GM10248 (cell line): ENCODE measurements at regions not wholly inside any gene's neighbourhood (a gene's known extent, or its start where the extent isn't known, plus 50 kb on each side); places are given as distances from the start of the nearest gene placed in this dataset.

Experiments
- CTCF ChIA-PET: fragments of 300-600 bp; sonication (Branson Sonifier 250); formaldehyde crosslinking; extraction: SDS; loops from one replicate; lab custom pipeline; 2021; ENCODE audit warnings: antibody characterized with exemption; lab: Yijun Ruan, JAX
- POLR2A ChIA-PET: fragments of 350-650 bp; sonication (Branson Sonifier 250); formaldehyde crosslinking; extraction: SDS; loops from one replicate; lab custom pipeline; 2020; ENCODE audit warnings: antibody characterized with exemption; lab: Yijun Ruan, JAX
- DNase-seq: peaks from one replicate; pipeline ENCODE4 v3.0.0; 2012; ENCODE audit errors: extremely low spot score
- CTCF ChIP-seq: IDR thresholded peaks from 2 replicates; pipeline ENCODE4 v1.5.1; 2012; ENCODE audit warnings: mild to moderate bottlenecking, low read depth; ENCODE audit errors: extremely low read depth, missing control alignments, control extremely low read depth

- no peak for TF ChIP-seq CTCF
- no peak for DNase-seq
- CTCF ChIA-PET = no interaction called here
- POLR2A ChIA-PET = no interaction called here
Observed at GRCh38 chr17:33986566-33986965, 268.5 kb upstream of the CCL2 start.

GRCh38 chr17:33987162-33987561, 267.9 kb upstream of the CCL2 start:
- ChIA-PET CTCF (no interaction called here), POLR2A (no interaction called here)
- DNase-seq = no peak
- TF ChIP-seq CTCF = no peak

- CTCF ChIA-PET = no interaction called here
- DNase-seq = no peak
- TF ChIP-seq CTCF = no peak
- POLR2A ChIA-PET = no interaction called here
Observed at GRCh38 chr17:33989361-33990148, 265.5 kb upstream of the CCL2 start.

GRCh38 chr17:33990943-33991706, 264.0 kb upstream of the CCL2 start:
- POLR2A ChIA-PET = no interaction called here
- DNase-seq = no peak
- CTCF ChIA-PET = interaction anchor here (1.3 kb wide), 1 partner anchor 9 kb away, joined by 3 read pairs; no protein-coding TSS in a partner anchor
- no peak for TF ChIP-seq CTCF

- TF ChIP-seq CTCF = no peak
- ChIA-PET CTCF (interaction anchor here (1.3 kb wide), 1 partner anchor 10 kb away, joined by 3 read pairs; no protein-coding TSS in a partner anchor), POLR2A (no interaction called here)
- DNase-seq = no peak
Observed at GRCh38 chr17:33992113-33992512, 263.0 kb upstream of the CCL2 start.

- no peak for TF ChIP-seq CTCF
- ChIA-PET CTCF (no interaction called here), POLR2A (no interaction called here)
- DNase-seq = no peak
Observed at GRCh38 chr17:34000639-34001038, 254.4 kb upstream of the CCL2 start.
